Astrocyte of the cerebellum (primary cell): ENCODE measurements at regions not wholly inside any gene's neighbourhood (a gene's known extent, or its start where the extent isn't known, plus 50 kb on each side); places are given as distances from the start of the nearest gene placed in this dataset.
"Not testable (repeated sequence)": the region's sequence is repeated elsewhere in the genome, so short reads cannot be mapped to it uniquely, and the experiment has no call there.

Source experiments
- DNase-seq: peaks from one replicate; pipeline ENCODE4 v3.0.0-alpha.2; 2011; ENCODE audit warnings: low read depth
- H3K4me3 ChIP-seq: 2 replicates; pipeline ENCODE4 v1.5.1; 2011; ENCODE audit warnings: mild to moderate bottlenecking, low read depth, low read length, moderate library complexity
- in situ Hi-C: cut with HindIII; loops from 2 replicates; pipeline ENCODE4 v1.10.0; 2017; ENCODE audit warnings: low sequenced_read_pairs
- TF ChIP-seq, protein P1 (sequence below): IDR thresholded peaks from 2 replicates; pipeline ENCODE4 v1.5.1; 2012; ENCODE audit warnings: low read length, low read depth, moderate library complexity, mild to moderate bottlenecking; ENCODE audit errors: missing control alignments

- no peak for DNase-seq
- in situ Hi-C loops: no loop called here
- no peak overlapping the region for H3K4me3 ChIP-seq
- TF ChIP-seq, protein P1, sequence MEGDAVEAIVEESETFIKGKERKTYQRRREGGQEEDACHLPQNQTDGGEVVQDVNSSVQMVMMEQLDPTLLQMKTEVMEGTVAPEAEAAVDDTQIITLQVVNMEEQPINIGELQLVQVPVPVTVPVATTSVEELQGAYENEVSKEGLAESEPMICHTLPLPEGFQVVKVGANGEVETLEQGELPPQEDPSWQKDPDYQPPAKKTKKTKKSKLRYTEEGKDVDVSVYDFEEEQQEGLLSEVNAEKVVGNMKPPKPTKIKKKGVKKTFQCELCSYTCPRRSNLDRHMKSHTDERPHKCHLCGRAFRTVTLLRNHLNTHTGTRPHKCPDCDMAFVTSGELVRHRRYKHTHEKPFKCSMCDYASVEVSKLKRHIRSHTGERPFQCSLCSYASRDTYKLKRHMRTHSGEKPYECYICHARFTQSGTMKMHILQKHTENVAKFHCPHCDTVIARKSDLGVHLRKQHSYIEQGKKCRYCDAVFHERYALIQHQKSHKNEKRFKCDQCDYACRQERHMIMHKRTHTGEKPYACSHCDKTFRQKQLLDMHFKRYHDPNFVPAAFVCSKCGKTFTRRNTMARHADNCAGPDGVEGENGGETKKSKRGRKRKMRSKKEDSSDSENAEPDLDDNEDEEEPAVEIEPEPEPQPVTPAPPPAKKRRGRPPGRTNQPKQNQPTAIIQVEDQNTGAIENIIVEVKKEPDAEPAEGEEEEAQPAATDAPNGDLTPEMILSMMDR: no peak
Measured at GRCh38 chr2:234701841-234702240, 205.0 kb upstream of the ARL4C start.

DNA sequence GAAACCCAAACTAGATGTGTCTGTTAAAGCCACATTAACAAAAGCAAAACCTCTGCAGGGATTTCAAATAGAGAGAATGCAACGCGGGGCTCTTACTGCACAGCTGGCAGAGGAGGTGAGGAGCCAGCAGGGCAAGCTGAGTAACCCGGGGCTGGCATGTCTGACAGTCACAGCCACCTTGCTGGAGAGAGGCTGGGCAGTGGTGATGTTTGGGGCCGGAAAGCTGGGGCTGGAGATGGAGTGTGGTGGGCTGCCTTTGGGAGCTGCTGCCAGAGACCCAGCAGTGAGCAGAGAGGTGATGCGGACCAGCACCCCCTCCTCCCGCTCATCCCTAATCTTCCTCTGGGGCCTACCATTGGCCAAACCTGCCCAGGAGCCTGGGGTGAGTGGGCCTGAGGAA, 204.5 kb upstream of the ARL4C start:
- TF ChIP-seq, protein P1: no peak
- in situ Hi-C loops: no loop called here
- no peak overlapping the region for H3K4me3 ChIP-seq
- DNase-seq: no peak

DNA sequence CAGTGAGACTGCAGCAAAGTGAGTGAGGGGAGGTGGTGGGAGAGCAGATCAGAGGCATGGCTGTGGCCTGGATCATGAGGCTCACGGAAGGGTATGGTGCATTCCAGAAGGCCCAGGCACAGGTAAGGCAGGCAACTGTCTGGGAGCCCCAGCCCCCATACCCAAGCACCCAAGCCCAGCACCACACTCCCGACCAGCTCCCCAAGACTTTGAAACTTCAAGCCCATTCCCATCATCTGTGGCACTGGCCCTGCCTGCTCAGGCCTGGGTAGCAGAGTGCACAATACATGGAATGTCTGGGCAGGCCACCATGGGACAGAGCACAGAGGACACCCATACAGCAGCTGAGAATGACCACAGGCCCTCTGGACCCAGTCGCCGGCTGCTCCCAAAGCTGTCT, 202.6 kb upstream of the ARL4C start:
- in situ Hi-C loops: loop anchor here (25.0 kb wide), 1 partner anchor 263 kb away; the partner anchor contains the start of gene SH3BP4
- TF ChIP-seq, protein P1: no peak
- no peak for DNase-seq
- no peak overlapping the region for H3K4me3 ChIP-seq

GRCh38 chr2:234697300-234697876, 200.5 kb upstream of the ARL4C start:
- H3K4me3 ChIP-seq, DNase-seq: not testable (repeated sequence)
- in situ Hi-C loops: loop anchor here (25.0 kb wide), 1 partner anchor 265 kb away; the partner anchor contains the start of gene SH3BP4

- TF ChIP-seq, protein P1: no peak
- no peak overlapping the region for H3K4me3 ChIP-seq
- in situ Hi-C loops: loop anchor here (25.0 kb wide), 1 partner anchor 266 kb away; the partner anchor contains the start of gene SH3BP4
- DNase-seq: no peak
Measured at GRCh38 chr2:234695981-234696380, 199.1 kb upstream of the ARL4C start.

GRCh38 chr2:234694244-234695013, 197.5 kb upstream of the ARL4C start:
- H3K4me3 ChIP-seq: no peak overlapping the region
- no peak for DNase-seq
- in situ Hi-C loops: loop anchor here (25.0 kb wide), 1 partner anchor 268 kb away; the partner anchor contains the start of gene SH3BP4
- TF ChIP-seq, protein P1: no peak

GRCh38 chr2:234693681-234694190, 196.9 kb upstream of the ARL4C start:
- not testable (repeated sequence) for DNase-seq, H3K4me3 ChIP-seq
- in situ Hi-C loops: loop anchor here (25.0 kb wide), 1 partner anchor 269 kb away; the partner anchor contains the start of gene SH3BP4

- in situ Hi-C loops: loop anchor here (25.0 kb wide), 1 partner anchor 269 kb away; the partner anchor contains the start of gene SH3BP4
Measured at GRCh38 chr2:234693191-234693590, 196.3 kb upstream of the ARL4C start.

More at GRCh38 chr2:234693191-234693590, 196.3 kb upstream of the ARL4C start:
- DNase-seq, H3K4me3 ChIP-seq: not testable (repeated sequence)
